A549 (cell line): ENCODE measurements at regions not wholly inside any gene's neighbourhood (a gene's known extent, or its start where the extent isn't known, plus 50 kb on each side); places are given as distances from the start of the nearest gene placed in this dataset.

Experiments
- CTCF ChIP-seq: fragments of >200 bp; sonication (Bioruptor Twin); formaldehyde crosslinking; IDR thresholded peaks from 3 replicates; pipeline ENCODE4 v1.5.1; 2016
- MAX ChIP-seq: IDR thresholded peaks from 2 replicates; pipeline ENCODE4 v1.6.1; 2012
- POLR2A ChIP-seq: IDR thresholded peaks from 2 replicates; pipeline ENCODE4 v1.6.1; 2012; ENCODE audit warnings: mild to moderate bottlenecking, low read length
- USF2 ChIP-seq: fragments of 450-650 bp; IDR thresholded peaks from 2 replicates; pipeline ENCODE4 v1.6.1; 2014; ENCODE audit warnings: antibody characterized with exemption

- TF ChIP-seq POLR2A (no peak), USF2 (no peak), MAX (no peak), CTCF (no peak)
These were observed 105.5 kb upstream of the CDH12 start for GRCh38 chr5:22958462-22959262.
